GM06990 (cell line): ENCODE measurements at regions not wholly inside any gene's neighbourhood (a gene's known extent, or its start where the extent isn't known, plus 50 kb on each side); places are given as distances from the start of the nearest gene placed in this dataset.
"Not testable (repeated sequence)": the region's sequence is repeated elsewhere in the genome, so short reads cannot be mapped to it uniquely, and the experiment has no call there.

Experiments used
- DNase-seq: peaks from one replicate; pipeline ENCODE4 v3.0.0-alpha.2; 2011; ENCODE audit not compliant: insufficient read length; ENCODE audit errors: extremely low read depth
- H3K27me3 ChIP-seq: replicated peaks from 2 replicates; pipeline ENCODE4 v1.6.0; 2011; ENCODE audit warnings: low read length; ENCODE audit not compliant: control insufficient read depth, insufficient read depth
- H3K36me3 ChIP-seq: 2 replicates; pipeline ENCODE4 v1.5.1; 2011; ENCODE audit warnings: low read length; ENCODE audit not compliant: control insufficient read depth, insufficient read depth
- H3K4me3 ChIP-seq: replicated peaks from 2 replicates; pipeline ENCODE4 v1.5.1; 2011; ENCODE audit warnings: low read depth, mild to moderate bottlenecking, control low read depth, low read length
- CTCF ChIP-seq: IDR thresholded peaks from 2 replicates; pipeline ENCODE4 v1.5.1; 2011; ENCODE audit warnings: low read length, control low read depth, mild to moderate bottlenecking, inconsistent platforms; ENCODE audit not compliant: insufficient read depth, poor library complexity, severe bottlenecking

GRCh38 chr1:173268786-173269277, 61.7 kb upstream of the TNFSF4 start:
- DNase-seq = no peak
- TF ChIP-seq CTCF = no peak

GRCh38 chr1:173269490-173270230, 62.5 kb upstream of the TNFSF4 start:
- Histone ChIP-seq H3K4me3 (no peak overlapping the region), H3K27me3 (no peaks in the 10 kb centered on the region), H3K36me3 (no peaks in the 10 kb centered on the region)
- no peak for TF ChIP-seq CTCF
- no peak for DNase-seq

More at GRCh38 chr1:173268786-173269277, 61.7 kb upstream of the TNFSF4 start:
- no peaks in the 10 kb centered on the region for H3K27me3 ChIP-seq
- no peaks in the 10 kb centered on the region for H3K36me3 ChIP-seq
- H3K4me3 ChIP-seq = no peak overlapping the region

- Histone ChIP-seq H3K27me3 (no peaks in the 10 kb centered on the region), H3K36me3 (no peaks in the 10 kb centered on the region), H3K4me3 (no peak overlapping the region)
- DNase-seq = no peak
- no peak for TF ChIP-seq CTCF
Observed at GRCh38 chr1:173270243-173270642, 63.1 kb upstream of the TNFSF4 start.

GRCh38 chr1:173271021-173271420, 63.9 kb upstream of the TNFSF4 start:
- not testable (repeated sequence) for DNase-seq

GRCh38 chr1:173275496-173275895, 68.4 kb upstream of the TNFSF4 start:
- Histone ChIP-seq H3K36me3 (no peaks in the 10 kb centered on the region), H3K27me3 (no peaks in the 10 kb centered on the region), H3K4me3 (no peak overlapping the region)
- no peak for TF ChIP-seq CTCF
- DNase-seq = no peak

More at GRCh38 chr1:173271021-173271420, 63.9 kb upstream of the TNFSF4 start:
- H3K36me3 ChIP-seq, H3K27me3 ChIP-seq, H3K4me3 ChIP-seq: not testable (repeated sequence)

DNA sequence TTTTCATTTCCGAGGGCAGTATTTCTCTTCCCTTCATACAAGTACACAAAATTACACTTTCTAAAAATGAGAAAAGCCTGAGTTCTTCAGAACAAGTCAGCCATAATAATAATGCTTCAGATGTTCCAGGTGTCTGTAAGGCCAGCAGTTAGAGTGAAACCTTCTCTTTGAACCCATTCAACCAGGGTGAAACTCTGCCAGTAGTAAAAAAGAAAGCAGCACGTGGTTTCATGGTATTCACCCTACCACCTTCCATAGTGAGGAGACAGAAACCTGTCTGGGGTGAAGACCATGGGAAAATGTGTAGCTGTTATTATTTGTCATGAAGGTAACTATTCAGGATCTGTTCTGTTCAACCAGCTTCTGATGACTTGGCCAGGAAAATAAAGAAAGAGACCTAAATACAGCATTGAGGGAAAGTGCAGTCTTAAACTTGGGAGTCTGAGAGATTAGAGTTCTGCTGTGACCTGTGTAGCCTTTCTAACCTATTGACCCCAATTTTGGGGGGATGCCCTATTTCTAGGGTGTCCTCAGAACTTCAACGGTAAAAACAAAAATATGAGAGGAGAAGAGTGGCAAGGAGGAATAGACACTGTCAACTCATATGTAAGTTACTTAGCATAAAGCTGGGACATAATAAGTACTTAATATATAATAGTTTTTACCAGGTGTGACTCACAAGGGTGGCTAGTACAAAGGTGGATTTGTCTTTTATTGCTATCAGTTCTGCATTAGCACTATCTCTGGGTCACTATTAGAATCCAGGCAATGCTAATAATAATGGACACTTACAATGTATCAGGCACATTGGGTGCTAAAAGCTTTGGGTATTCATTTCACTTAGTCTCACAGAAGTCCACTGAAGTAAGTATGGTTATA, 70.0 kb upstream of the TNFSF4 start:
- peak; percentile 43 for DNase-seq
- Histone ChIP-seq H3K36me3 (no peaks in the 10 kb centered on the region), H3K27me3 (no peaks in the 10 kb centered on the region), H3K4me3 (no peak overlapping the region)
- no peak for TF ChIP-seq CTCF
